ENCODE measurements at regions not wholly inside any gene's neighbourhood (a gene's known extent, or its start where the extent isn't known, plus 50 kb on each side); places are given as distances from the start of the nearest gene placed in this dataset.
"Not testable (repeated sequence)": the region's sequence is repeated elsewhere in the genome, so short reads cannot be mapped to it uniquely, and the experiment has no call there.

DNA sequence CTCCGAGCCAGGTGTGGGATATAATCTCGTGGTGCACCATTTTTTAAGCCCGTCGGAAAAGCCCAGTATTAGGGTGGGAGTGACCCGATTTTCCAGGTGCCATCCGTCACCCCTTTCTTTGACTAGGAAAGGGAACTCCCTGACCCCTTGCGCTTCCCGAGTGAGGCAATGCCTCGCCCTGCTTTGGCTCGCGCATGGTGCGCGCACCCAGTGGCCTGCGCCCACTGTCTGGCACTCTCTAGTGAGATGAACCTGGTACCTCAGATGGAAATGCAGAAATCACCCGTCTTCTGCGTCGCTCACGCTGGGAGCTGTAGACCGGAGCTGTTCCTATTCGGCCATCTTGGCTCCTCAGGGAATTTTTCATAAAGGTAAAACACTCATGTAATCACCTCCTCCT lies 63.9 kb downstream of the RWDD3 start:
- DNase-seq (ENCODE audit: extremely low spot score); POLR2A ChIA-PET; CTCF ChIA-PET: not testable (repeated sequence)

DNA sequence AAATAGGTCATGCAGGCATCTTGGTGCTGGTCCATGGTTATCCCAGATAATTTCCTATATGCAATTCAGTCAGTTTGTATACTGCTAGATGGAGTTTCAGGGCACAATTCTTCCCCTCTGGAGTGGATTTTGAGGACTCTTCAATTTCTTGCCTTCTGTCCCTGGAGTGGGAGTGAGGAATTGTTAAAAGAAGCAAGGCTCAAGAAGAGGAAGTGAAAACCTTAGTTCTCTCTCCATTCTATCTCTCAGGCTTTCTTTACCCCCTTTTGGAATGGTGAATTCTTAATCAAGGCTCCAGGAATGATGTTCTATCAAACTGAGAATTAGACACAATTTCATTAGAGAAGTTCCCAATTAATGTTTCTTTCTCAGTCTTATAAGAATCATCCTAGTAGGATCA lies 67.1 kb downstream of the RWDD3 start:
- ChIA-PET CTCF (no interaction called here), POLR2A (no interaction called here)
- TF ChIP-seq, protein P1, sequence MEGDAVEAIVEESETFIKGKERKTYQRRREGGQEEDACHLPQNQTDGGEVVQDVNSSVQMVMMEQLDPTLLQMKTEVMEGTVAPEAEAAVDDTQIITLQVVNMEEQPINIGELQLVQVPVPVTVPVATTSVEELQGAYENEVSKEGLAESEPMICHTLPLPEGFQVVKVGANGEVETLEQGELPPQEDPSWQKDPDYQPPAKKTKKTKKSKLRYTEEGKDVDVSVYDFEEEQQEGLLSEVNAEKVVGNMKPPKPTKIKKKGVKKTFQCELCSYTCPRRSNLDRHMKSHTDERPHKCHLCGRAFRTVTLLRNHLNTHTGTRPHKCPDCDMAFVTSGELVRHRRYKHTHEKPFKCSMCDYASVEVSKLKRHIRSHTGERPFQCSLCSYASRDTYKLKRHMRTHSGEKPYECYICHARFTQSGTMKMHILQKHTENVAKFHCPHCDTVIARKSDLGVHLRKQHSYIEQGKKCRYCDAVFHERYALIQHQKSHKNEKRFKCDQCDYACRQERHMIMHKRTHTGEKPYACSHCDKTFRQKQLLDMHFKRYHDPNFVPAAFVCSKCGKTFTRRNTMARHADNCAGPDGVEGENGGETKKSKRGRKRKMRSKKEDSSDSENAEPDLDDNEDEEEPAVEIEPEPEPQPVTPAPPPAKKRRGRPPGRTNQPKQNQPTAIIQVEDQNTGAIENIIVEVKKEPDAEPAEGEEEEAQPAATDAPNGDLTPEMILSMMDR (IDR thresholded peaks at IDR 0.05; ENCODE audit: control extremely low read depth, extremely low read depth, low read depth, missing control alignments): no peak
- DNase-seq (ENCODE audit: extremely low spot score): no peak

DNA sequence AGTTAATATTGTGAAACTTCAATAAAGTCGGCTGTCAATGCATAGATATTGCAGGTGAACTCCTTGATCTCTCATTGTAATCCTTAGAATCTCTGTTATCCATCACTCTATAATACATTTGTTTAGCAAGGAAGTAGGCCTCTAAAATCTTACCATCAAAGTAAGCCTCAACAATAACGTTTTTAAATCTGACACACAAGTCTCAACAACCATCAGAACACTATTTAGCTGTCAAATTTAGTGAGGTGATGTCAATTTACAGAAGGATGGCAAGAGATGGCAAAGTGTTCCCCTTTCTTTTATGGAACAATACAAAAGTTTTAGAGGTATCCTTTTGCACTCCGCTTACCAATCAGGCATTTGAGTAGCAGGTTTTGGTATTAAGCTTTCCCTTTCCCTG lies 67.6 kb downstream of the RWDD3 start:
- ChIA-PET POLR2A (no interaction called here), CTCF (no interaction called here)
- DNase-seq (ENCODE audit: extremely low spot score): no peak
- TF ChIP-seq, protein P1 (IDR thresholded peaks at IDR 0.05; ENCODE audit: control extremely low read depth, extremely low read depth, low read depth, missing control alignments): no peak

DNA sequence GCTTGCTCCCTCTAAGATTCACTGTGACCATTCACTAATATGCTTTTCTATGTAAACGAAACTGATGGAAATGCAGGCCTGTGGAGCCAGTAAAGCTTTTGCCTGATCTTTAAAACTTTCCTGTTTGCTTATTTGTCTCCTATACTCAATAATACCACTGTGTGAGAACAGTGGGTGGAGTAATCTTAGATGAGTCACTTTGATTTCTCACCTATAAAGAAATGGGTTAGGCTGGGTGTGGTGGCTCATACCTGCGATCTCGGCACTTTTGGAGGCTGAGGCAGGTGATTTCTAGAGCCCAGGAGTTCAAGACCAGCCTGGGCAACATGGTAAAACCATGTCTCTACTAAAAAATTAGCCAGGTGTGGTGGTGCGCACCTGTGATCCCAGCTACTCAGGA lies 70.8 kb downstream of the RWDD3 start:
- CTCF ChIA-PET: interaction anchor here (1.5 kb wide), 1 partner anchor 18 kb away, joined by 5 read pairs; no protein-coding TSS in a partner anchor
- POLR2A ChIA-PET: no interaction called here
- no peak for DNase-seq (ENCODE audit: extremely low spot score)
- TF ChIP-seq, protein P1 (IDR thresholded peaks at IDR 0.05; ENCODE audit: control extremely low read depth, extremely low read depth, low read depth, missing control alignments): no peak

DNA sequence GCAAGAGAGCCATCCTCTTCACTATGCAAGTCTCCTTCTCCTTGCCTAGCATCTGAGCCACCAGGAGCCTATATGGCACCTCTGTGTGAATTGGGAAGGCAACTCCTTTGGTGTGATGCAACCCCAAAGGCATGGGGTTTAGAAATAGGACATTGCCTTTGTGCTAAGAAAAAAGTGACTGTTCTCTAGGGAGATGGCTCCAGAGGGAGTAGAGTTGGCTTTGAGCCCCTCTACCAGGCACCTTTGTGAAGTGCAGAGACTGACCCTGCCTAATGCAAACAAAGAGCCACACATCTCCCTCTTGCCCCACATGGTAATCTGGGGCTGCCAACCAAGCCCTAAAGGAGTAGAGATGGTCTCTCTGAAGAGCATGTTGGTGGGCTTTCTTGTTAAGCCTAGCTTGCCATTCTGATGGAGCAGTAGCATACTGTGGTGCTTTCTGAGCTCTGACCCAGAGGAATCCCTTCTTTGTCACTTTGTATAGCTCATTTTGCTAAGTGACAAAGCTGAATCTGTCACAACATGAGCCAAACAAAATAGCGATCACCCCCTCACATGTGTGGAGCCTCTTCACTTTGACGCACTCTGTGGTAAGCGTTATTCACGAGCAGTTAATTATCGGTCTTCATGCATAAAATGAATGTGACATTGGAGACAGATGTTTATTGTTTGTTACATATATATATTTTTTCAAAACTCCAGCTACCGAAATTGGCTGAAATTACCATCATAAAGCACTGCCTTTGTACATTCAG lies 74.4 kb downstream of the RWDD3 start:
- no peak for DNase-seq (ENCODE audit: extremely low spot score)
- TF ChIP-seq, protein P1 (IDR thresholded peaks at IDR 0.05; ENCODE audit: control extremely low read depth, extremely low read depth, low read depth, missing control alignments): no peak
- ChIA-PET POLR2A (no interaction called here), CTCF (interaction anchor here (1.3 to 1.6 kb wide), 2 partner anchors 14 to 17 kb away, joined by 4 to 5 read pairs; no protein-coding TSS in a partner anchor)

DNA sequence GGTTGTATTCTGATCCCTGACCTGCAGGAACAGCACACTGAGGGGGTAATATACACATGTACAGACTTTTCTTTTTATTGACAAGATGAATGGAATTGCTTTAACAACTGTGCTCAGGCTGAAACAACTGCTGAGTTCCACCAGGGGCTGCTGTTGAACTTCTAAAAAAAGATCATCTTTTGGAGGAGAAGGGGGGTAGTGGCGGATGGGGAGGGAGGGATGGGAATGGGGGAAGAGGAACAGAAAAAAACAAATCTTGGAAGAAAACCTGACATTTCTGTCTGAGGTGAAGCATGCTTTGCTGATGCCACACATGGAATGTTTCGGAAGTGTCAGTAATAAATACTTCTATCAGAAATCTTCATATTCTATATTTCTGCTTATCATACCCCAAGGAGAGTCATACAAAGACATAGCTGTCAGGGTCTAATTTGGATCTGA lies 75.0 kb downstream of the RWDD3 start:
- no peak for DNase-seq (ENCODE audit: extremely low spot score)
- CTCF ChIA-PET: interaction anchor here (1.1 to 1.6 kb wide), 3 partner anchors 13 to 17 kb away, joined by 3 to 5 read pairs (median 4); no protein-coding TSS in a partner anchor
- POLR2A ChIA-PET: no interaction called here
- TF ChIP-seq, protein P1 (IDR thresholded peaks at IDR 0.05; ENCODE audit: control extremely low read depth, extremely low read depth, low read depth, missing control alignments): peak; percentile 18

DNA sequence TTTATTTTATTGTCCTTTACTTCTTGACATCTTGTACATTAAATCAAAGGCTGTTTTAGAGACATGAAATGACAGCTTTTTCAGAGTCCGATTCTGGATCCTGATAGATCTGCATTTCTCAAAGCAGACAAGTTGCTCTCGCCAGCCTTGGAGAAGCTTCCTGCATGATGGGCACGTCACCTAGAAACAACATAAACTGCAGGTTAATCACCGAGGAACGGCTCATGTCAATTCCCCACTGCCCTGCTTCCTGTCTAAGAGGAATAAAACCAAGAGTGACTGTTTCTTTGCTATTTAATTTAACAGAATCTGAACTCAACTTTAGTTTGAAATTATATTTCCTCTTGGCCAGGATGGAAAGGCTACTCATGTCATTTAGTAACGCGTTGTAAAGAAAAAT lies 77.0 kb downstream of the RWDD3 start:
- POLR2A ChIA-PET: no interaction called here
- TF ChIP-seq, protein P1 (IDR thresholded peaks at IDR 0.05; ENCODE audit: control extremely low read depth, extremely low read depth, low read depth, missing control alignments): no peak
- CTCF ChIA-PET: no interaction called here
- DNase-seq (ENCODE audit: extremely low spot score): no peak

Measured in GM10248 (cell line).